ENCODE measurements at regions not wholly inside any gene's neighbourhood (a gene's known extent, or its start where the extent isn't known, plus 50 kb on each side); places are given as distances from the start of the nearest gene placed in this dataset.

DNA sequence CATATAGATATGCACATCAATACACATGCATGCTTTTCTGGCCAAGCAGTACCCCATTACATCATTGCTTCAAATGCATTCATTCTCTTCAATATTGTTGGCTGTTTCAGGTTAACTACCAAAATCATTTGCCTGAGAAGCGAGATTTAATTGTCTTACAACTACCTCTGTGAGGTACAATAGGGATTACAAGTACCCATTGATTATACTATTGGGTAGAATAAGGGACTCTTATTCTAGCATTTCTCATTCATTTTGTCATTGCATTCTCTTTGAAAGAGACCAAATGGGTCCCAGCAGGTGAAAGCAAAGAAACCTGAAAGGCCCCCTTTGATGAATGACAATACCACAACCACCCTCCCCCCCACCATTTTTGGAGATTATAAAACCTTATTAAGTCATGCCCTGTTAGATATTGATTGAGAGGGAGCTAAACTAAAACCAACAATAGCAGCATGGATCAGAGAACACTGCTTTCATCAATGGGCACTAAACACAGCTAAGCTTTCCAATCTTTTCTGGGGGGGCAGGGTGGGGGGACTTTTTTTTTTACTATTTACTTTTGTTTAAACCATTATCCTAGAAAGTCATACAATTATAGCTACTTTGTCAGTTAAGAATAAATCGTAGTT lies 375.0 kb upstream of the CCNH start:
- Mint-ChIP-seq H3K27me3 (peaks cover 21% of the 10 kb centered on the region), H3K27ac (no peak overlapping the region), H3K4me1 (no peaks in the 10 kb centered on the region), H3K4me3 (no peak overlapping the region), H3K9me3 (ENCODE audit: insufficient read depth) (no peaks in the 10 kb centered on the region)
- H3K9me3 ChIP-seq (ENCODE audit: control extremely low read depth in 1 of 3, control insufficient read depth in 2 of 3, insufficient read depth in 1 of 3, low read length in 2 of 3), result no peaks in the 10 kb centered on the region
- peaks cover 0 to 9% (median 0%) of the 10 kb centered on the region in 4 experiments for H3K27me3 ChIP-seq (replicated peaks in 1 of 4; ENCODE audit: control extremely low read depth in 1 of 4, control insufficient read depth in 3 of 4, insufficient read depth in 4 of 4, low read length in 3 of 4)
- WGBS (ENCODE audit: insufficient coverage), result no CpG with 5 or more reads among the region's 2 CpGs
- POLR2A ChIA-PET, result no interaction called here
- no peaks in the 10 kb centered on the region for H3K79me2 ChIP-seq (ENCODE audit: control insufficient read depth, insufficient read depth, low read length)
- CTCF ChIA-PET, result no interaction called here
- no peaks in the 10 kb centered on the region for H3K36me3 ChIP-seq (replicated peaks in 1 of 2; ENCODE audit: control extremely low read depth in 1 of 2, control insufficient read depth in 1 of 2, extremely low read depth in 1 of 2, insufficient read depth in 2 of 2, low read length in 1 of 2)
- H3K4me3 ChIP-seq (ENCODE audit: control extremely low read depth in 1 of 5, extremely low read depth in 1 of 5, insufficient read depth in 1 of 5, low read depth in 2 of 5, low read length in 4 of 5), result no peak overlapping the region
- H3K4me1 ChIP-seq (ENCODE audit: control insufficient read depth in 2 of 2, insufficient read depth in 2 of 2, low read length in 2 of 2), result no peaks in the 10 kb centered on the region
- ATAC-seq (ENCODE audit: low read depth) (no peak), DNase-seq (no peak)
- no peaks in the 10 kb centered on the region for H4K20me1 ChIP-seq (ENCODE audit: control insufficient read depth, insufficient read depth, low read length, poor library complexity, severe bottlenecking)
- no peak overlapping the region for H3K27ac ChIP-seq (ENCODE audit: low read length in 2 of 2)
- no peak for TF ChIP-seq EZH2 (IDR thresholded peaks at IDR 0.05; ENCODE audit: borderline replicate concordance, insufficient read depth, low read depth, low read length, poor library complexity, severe bottlenecking)
- TF ChIP-seq, protein P1, sequence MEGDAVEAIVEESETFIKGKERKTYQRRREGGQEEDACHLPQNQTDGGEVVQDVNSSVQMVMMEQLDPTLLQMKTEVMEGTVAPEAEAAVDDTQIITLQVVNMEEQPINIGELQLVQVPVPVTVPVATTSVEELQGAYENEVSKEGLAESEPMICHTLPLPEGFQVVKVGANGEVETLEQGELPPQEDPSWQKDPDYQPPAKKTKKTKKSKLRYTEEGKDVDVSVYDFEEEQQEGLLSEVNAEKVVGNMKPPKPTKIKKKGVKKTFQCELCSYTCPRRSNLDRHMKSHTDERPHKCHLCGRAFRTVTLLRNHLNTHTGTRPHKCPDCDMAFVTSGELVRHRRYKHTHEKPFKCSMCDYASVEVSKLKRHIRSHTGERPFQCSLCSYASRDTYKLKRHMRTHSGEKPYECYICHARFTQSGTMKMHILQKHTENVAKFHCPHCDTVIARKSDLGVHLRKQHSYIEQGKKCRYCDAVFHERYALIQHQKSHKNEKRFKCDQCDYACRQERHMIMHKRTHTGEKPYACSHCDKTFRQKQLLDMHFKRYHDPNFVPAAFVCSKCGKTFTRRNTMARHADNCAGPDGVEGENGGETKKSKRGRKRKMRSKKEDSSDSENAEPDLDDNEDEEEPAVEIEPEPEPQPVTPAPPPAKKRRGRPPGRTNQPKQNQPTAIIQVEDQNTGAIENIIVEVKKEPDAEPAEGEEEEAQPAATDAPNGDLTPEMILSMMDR (IDR thresholded peaks at IDR 0.05), result no peak
- no peak overlapping the region for H3K9ac ChIP-seq (ENCODE audit: low read length)
- no peak overlapping the region for H3K4me2 ChIP-seq (replicated peaks; ENCODE audit: low read depth, low read length, poor library complexity, severe bottlenecking)
- H2AFZ ChIP-seq (ENCODE audit: insufficient read depth, low read depth, low read length, poor library complexity, severe bottlenecking), result no peak overlapping the region
- intact Hi-C loops (cut with micrococcal nuclease), result no loop called here

DNA sequence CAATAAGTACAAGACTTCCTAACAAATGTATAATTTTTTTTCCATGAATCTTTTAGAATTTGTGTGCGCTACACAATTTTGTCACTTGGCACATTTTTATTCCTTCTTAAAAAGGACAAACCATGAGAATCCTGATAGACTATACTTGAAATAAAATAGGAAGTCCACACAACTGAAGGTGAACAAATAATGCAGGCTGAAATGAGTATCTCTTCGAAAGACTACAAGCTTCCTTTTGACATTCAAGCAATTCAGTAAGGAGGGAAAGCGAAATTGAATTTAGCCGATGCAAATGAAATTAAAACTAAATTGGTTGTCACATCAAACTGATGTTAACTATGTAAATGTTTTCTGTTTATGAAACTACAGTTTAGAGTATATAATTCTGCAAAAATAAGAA lies 374.4 kb upstream of the CCNH start:
- Mint-ChIP-seq H3K4me1 (no peaks in the 10 kb centered on the region), H3K9me3 (ENCODE audit: insufficient read depth) (no peaks in the 10 kb centered on the region), H3K4me3 (no peak overlapping the region), H3K27ac (no peak overlapping the region), H3K27me3 (peaks cover 21% of the 10 kb centered on the region)
- no CpG with 5 or more reads among the region's 4 CpGs for WGBS (ENCODE audit: insufficient coverage)
- no peaks in the 10 kb centered on the region for H3K79me2 ChIP-seq (ENCODE audit: control insufficient read depth, insufficient read depth, low read length)
- DNase-seq, result no peak
- ChIA-PET CTCF (no interaction called here), POLR2A (no interaction called here)
- H3K36me3 ChIP-seq (replicated peaks in 1 of 2; ENCODE audit: control extremely low read depth in 1 of 2, control insufficient read depth in 1 of 2, extremely low read depth in 1 of 2, insufficient read depth in 2 of 2, low read length in 1 of 2), result no peaks in the 10 kb centered on the region
- peaks cover 0 to 12% (median under 1%) of the 10 kb centered on the region in 4 experiments for H3K27me3 ChIP-seq (replicated peaks in 1 of 4; ENCODE audit: control extremely low read depth in 1 of 4, control insufficient read depth in 3 of 4, insufficient read depth in 4 of 4, low read length in 3 of 4)
- H3K9ac ChIP-seq (ENCODE audit: low read length), result no peak overlapping the region
- ATAC-seq (ENCODE audit: low read depth), result no peak
- intact Hi-C loops (cut with micrococcal nuclease), result no loop called here
- no peak overlapping the region for H3K4me3 ChIP-seq (ENCODE audit: control extremely low read depth in 1 of 5, extremely low read depth in 1 of 5, insufficient read depth in 1 of 5, low read depth in 2 of 5, low read length in 4 of 5)
- H3K27ac ChIP-seq (ENCODE audit: low read length in 2 of 2), result no peak overlapping the region
- no peak for TF ChIP-seq EZH2 (IDR thresholded peaks at IDR 0.05; ENCODE audit: borderline replicate concordance, insufficient read depth, low read depth, low read length, poor library complexity, severe bottlenecking)
- TF ChIP-seq, protein P1 (IDR thresholded peaks at IDR 0.05), result no peak
- no peaks in the 10 kb centered on the region for H4K20me1 ChIP-seq (ENCODE audit: control insufficient read depth, insufficient read depth, low read length, poor library complexity, severe bottlenecking)
- no peak overlapping the region for H3K4me2 ChIP-seq (replicated peaks; ENCODE audit: low read depth, low read length, poor library complexity, severe bottlenecking)
- H2AFZ ChIP-seq (ENCODE audit: insufficient read depth, low read depth, low read length, poor library complexity, severe bottlenecking), result no peak overlapping the region
- H3K9me3 ChIP-seq (ENCODE audit: control extremely low read depth in 1 of 3, control insufficient read depth in 2 of 3, insufficient read depth in 1 of 3, low read length in 2 of 3), result no peaks in the 10 kb centered on the region
- no peaks in the 10 kb centered on the region for H3K4me1 ChIP-seq (ENCODE audit: control insufficient read depth in 2 of 2, insufficient read depth in 2 of 2, low read length in 2 of 2)

All from B cell (primary cell).